Memory B cell (primary cell): ENCODE measurements at regions not wholly inside any gene's neighbourhood (a gene's known extent, or its start where the extent isn't known, plus 50 kb on each side); places are given as distances from the start of the nearest gene placed in this dataset.
"Not testable (repeated sequence)": the region's sequence is repeated elsewhere in the genome, so short reads cannot be mapped to it uniquely, and the experiment has no call there.

ENCODE experiments used
- ATAC-seq: fragments of 150-1000 bp; cut with Tn5 transposase; 2 replicates; pipeline ENCODE4 v1.10.0; 2021; ENCODE audit warnings: low read depth, mild to moderate bottlenecking, moderate library complexity
- DNase-seq, 2 donors: peaks; one replicate each; pipeline ENCODE4 v3.0.0; 2022; ENCODE audit warnings: low spot score in 2 of 2
- H3K27ac Mint-ChIP-seq: one replicate; pipeline ENCODE4 v1.8.0; 2022; ENCODE audit warnings: mild to moderate bottlenecking, moderate library complexity, mixed read lengths
- H3K27me3 Mint-ChIP-seq: one replicate; pipeline ENCODE4 v1.8.0; 2022; ENCODE audit warnings: mixed read lengths
- H3K36me3 Mint-ChIP-seq: one replicate; pipeline ENCODE4 v1.8.0; 2022; ENCODE audit warnings: mild to moderate bottlenecking, mixed read lengths
- H3K4me1 Mint-ChIP-seq: one replicate; pipeline ENCODE4 v1.8.0; 2022; ENCODE audit warnings: mixed read lengths
- H3K4me3 Mint-ChIP-seq: one replicate; pipeline ENCODE4 v1.8.0; 2022; ENCODE audit warnings: mild to moderate bottlenecking, moderate library complexity, mixed read lengths
- H3K9me3 Mint-ChIP-seq: one replicate; pipeline ENCODE4 v1.8.0; 2022; ENCODE audit warnings: mixed read lengths

GRCh38 chr2:82954868-82955267 lies 1504.2 kb downstream of the SUCLG1 start:
- ATAC-seq, result no peak

GRCh38 chr2:82939211-82939610 lies 1519.9 kb downstream of the SUCLG1 start:
- ATAC-seq (no peak), DNase-seq (no peak)
- Mint-ChIP-seq H3K36me3 (no peaks in the 10 kb centered on the region), H3K4me3 (no peak overlapping the region), H3K9me3 (peaks cover 8% of the 10 kb centered on the region), H3K4me1 (no peaks in the 10 kb centered on the region), H3K27ac (no peak overlapping the region), H3K27me3 (no peaks in the 10 kb centered on the region)

More at GRCh38 chr2:82954868-82955267, 1504.2 kb downstream of the SUCLG1 start:
- no peaks in the 10 kb centered on the region for H3K27me3 Mint-ChIP-seq
- no peak overlapping the region for H3K4me3 Mint-ChIP-seq
- H3K27ac Mint-ChIP-seq, result no peak overlapping the region
- H3K9me3 Mint-ChIP-seq, result peaks cover 2% of the 10 kb centered on the region
- no peak for DNase-seq
- no peaks in the 10 kb centered on the region for H3K36me3 Mint-ChIP-seq
- H3K4me1 Mint-ChIP-seq, result no peaks in the 10 kb centered on the region

- not testable (repeated sequence) for H3K9me3 Mint-ChIP-seq, H3K27me3 Mint-ChIP-seq, DNase-seq, ATAC-seq, H3K4me1 Mint-ChIP-seq, H3K36me3 Mint-ChIP-seq, H3K27ac Mint-ChIP-seq, H3K4me3 Mint-ChIP-seq
These were observed 1520.7 kb downstream of the SUCLG1 start for GRCh38 chr2:82938321-82938845.

- ATAC-seq (no peak), DNase-seq (no peak)
- no peaks in the 10 kb centered on the region for H3K4me1 Mint-ChIP-seq
- H3K27ac Mint-ChIP-seq, result no peak overlapping the region
- no peaks in the 10 kb centered on the region for H3K27me3 Mint-ChIP-seq
- H3K9me3 Mint-ChIP-seq, result peaks cover 9% of the 10 kb centered on the region
- no peak overlapping the region for H3K4me3 Mint-ChIP-seq
- no peaks in the 10 kb centered on the region for H3K36me3 Mint-ChIP-seq
These were observed 1545.5 kb downstream of the SUCLG1 start for GRCh38 chr2:82913566-82913965.

- ATAC-seq, result no peak
- Mint-ChIP-seq H3K27ac (no peak overlapping the region), H3K4me3 (no peak overlapping the region), H3K36me3 (no peaks in the 10 kb centered on the region), H3K4me1 (no peaks in the 10 kb centered on the region), H3K27me3 (no peaks in the 10 kb centered on the region), H3K9me3 (peaks cover 3% of the 10 kb centered on the region)
- no peak for DNase-seq
These were observed 1563.0 kb downstream of the SUCLG1 start for GRCh38 chr2:82896117-82896516.

- Mint-ChIP-seq H3K36me3 (no peaks in the 10 kb centered on the region), H3K4me1 (no peaks in the 10 kb centered on the region), H3K27me3 (no peaks in the 10 kb centered on the region), H3K9me3 (no peaks in the 10 kb centered on the region), H3K27ac (no peak overlapping the region), H3K4me3 (no peak overlapping the region)
- no peak for DNase-seq
- ATAC-seq, result no peak
These were observed 1565.9 kb downstream of the SUCLG1 start for GRCh38 chr2:82893190-82893589.

GRCh38 chr2:82879803-82880202 lies 1579.3 kb downstream of the SUCLG1 start:
- DNase-seq (no peak), ATAC-seq (no peak)
- Mint-ChIP-seq H3K4me3 (no peak overlapping the region), H3K4me1 (no peaks in the 10 kb centered on the region), H3K27ac (no peak overlapping the region), H3K36me3 (no peaks in the 10 kb centered on the region), H3K27me3 (no peaks in the 10 kb centered on the region), H3K9me3 (peaks cover 8% of the 10 kb centered on the region)

- Mint-ChIP-seq H3K27ac (no peak overlapping the region), H3K4me3 (no peak overlapping the region), H3K27me3 (no peaks in the 10 kb centered on the region), H3K36me3 (no peaks in the 10 kb centered on the region), H3K4me1 (no peaks in the 10 kb centered on the region), H3K9me3 (peaks cover 3% of the 10 kb centered on the region)
- ATAC-seq (no peak), DNase-seq (no peak)
These were observed 1583.2 kb downstream of the SUCLG1 start for GRCh38 chr2:82875858-82876257.

GRCh38 chr2:82857967-82858366 lies 1601.1 kb downstream of the SUCLG1 start:
- no peak for ATAC-seq
- DNase-seq, result no peak
- Mint-ChIP-seq H3K36me3 (no peaks in the 10 kb centered on the region), H3K9me3 (peaks cover 6% of the 10 kb centered on the region), H3K4me1 (no peaks in the 10 kb centered on the region), H3K27ac (no peak overlapping the region), H3K4me3 (no peak overlapping the region), H3K27me3 (no peaks in the 10 kb centered on the region)

- no peaks in the 10 kb centered on the region for H3K36me3 Mint-ChIP-seq
- DNase-seq (no peak), ATAC-seq (no peak)
- H3K4me1 Mint-ChIP-seq, result no peaks in the 10 kb centered on the region
- peaks cover 1% of the 10 kb centered on the region for H3K9me3 Mint-ChIP-seq
- H3K27me3 Mint-ChIP-seq, result no peaks in the 10 kb centered on the region
- no peak overlapping the region for H3K4me3 Mint-ChIP-seq
- no peak overlapping the region for H3K27ac Mint-ChIP-seq
These were observed 1605.8 kb downstream of the SUCLG1 start for GRCh38 chr2:82853299-82853698.

GRCh38 chr2:82852787-82853186 lies 1606.3 kb downstream of the SUCLG1 start:
- Mint-ChIP-seq H3K4me1 (no peaks in the 10 kb centered on the region), H3K27ac (no peak overlapping the region), H3K36me3 (no peaks in the 10 kb centered on the region), H3K9me3 (peaks cover 1% of the 10 kb centered on the region), H3K27me3 (no peaks in the 10 kb centered on the region), H3K4me3 (no peak overlapping the region)
- no peak for DNase-seq
- no peak for ATAC-seq

GRCh38 chr2:82848285-82848684 lies 1610.8 kb downstream of the SUCLG1 start:
- Mint-ChIP-seq H3K27ac (no peak overlapping the region), H3K4me3 (no peak overlapping the region), H3K9me3 (peaks cover 3% of the 10 kb centered on the region), H3K36me3 (no peaks in the 10 kb centered on the region), H3K4me1 (no peaks in the 10 kb centered on the region), H3K27me3 (no peaks in the 10 kb centered on the region)
- no peak for DNase-seq
- no peak for ATAC-seq

GRCh38 chr2:82839036-82839435 lies 1620.0 kb downstream of the SUCLG1 start:
- ATAC-seq (no peak), DNase-seq (no peak)
- peaks cover 7% of the 10 kb centered on the region for H3K9me3 Mint-ChIP-seq
- H3K27me3 Mint-ChIP-seq, result no peaks in the 10 kb centered on the region
- H3K4me3 Mint-ChIP-seq, result no peak overlapping the region
- no peaks in the 10 kb centered on the region for H3K36me3 Mint-ChIP-seq
- no peaks in the 10 kb centered on the region for H3K4me1 Mint-ChIP-seq
- no peak overlapping the region for H3K27ac Mint-ChIP-seq

- no peak for ATAC-seq
- H3K36me3 Mint-ChIP-seq, result no peaks in the 10 kb centered on the region
- DNase-seq, result no peak
- H3K4me3 Mint-ChIP-seq, result no peak overlapping the region
- H3K4me1 Mint-ChIP-seq, result no peaks in the 10 kb centered on the region
- H3K9me3 Mint-ChIP-seq, result peaks cover 4% of the 10 kb centered on the region
- H3K27ac Mint-ChIP-seq, result no peak overlapping the region
- H3K27me3 Mint-ChIP-seq, result no peaks in the 10 kb centered on the region
These were observed 1621.3 kb downstream of the SUCLG1 start for GRCh38 chr2:82837588-82838304.

- ATAC-seq (no peak), DNase-seq (no peak)
- H3K4me3 Mint-ChIP-seq, result no peak overlapping the region
- peaks cover 1% of the 10 kb centered on the region for H3K9me3 Mint-ChIP-seq
- H3K4me1 Mint-ChIP-seq, result no peaks in the 10 kb centered on the region
- no peak overlapping the region for H3K27ac Mint-ChIP-seq
- no peaks in the 10 kb centered on the region for H3K36me3 Mint-ChIP-seq
- H3K27me3 Mint-ChIP-seq, result no peaks in the 10 kb centered on the region
These were observed 1624.2 kb downstream of the SUCLG1 start for GRCh38 chr2:82834893-82835292.
